VCaP (cell line): ENCODE measurements at regions not wholly inside any gene's neighbourhood (a gene's known extent, or its start where the extent isn't known, plus 50 kb on each side); places are given as distances from the start of the nearest gene placed in this dataset.

Experiments used
- H3K27ac ChIP-seq: fragments of 450-650 bp; 2 replicates; pipeline ENCODE4 v1.5.1; 2017
- TF ChIP-seq, protein P1 (sequence below): fragments of 450-650 bp; conservative IDR thresholded peaks from 2 replicates; pipeline ENCODE4 v1.5.1; 2017; ENCODE audit warnings: mild to moderate bottlenecking, moderate library complexity

DNA sequence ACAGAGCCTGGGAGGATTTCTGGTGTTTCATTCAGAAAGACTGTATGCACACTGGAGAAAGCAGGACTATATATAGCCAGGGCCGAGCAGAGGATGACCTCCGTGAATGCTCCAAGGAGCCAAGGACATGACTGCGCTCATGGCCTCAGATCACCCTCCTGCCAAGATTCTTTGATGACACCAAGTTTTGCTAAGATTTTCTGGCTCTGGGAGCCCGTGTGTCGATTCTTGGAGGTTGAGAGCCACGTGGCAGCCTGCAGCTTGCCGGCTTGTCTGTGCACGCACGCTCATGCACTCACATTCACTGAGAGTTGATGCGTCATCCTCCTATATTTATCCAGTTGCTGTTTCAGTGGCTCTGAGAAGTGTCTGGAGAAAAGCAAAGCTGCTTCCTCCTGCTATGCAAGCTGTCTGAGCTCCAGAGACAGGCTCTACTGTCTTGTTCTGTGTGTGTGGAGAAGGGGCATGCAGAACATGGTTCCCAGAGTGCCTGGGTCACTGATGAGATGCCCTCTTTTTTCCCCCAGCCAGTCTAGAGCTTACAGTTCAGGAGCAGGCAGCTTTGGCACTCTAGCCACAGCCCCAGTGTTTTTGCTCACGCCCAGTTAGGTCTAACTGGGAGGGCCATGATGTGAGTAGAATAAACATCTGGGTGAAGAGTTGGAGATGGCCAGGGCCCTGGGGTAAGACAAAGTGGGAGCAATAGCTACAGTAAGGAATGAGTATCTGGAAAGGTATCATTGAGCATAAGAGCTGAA lies 64.9 kb upstream of the SCOC start:
- H3K27ac ChIP-seq = no peak overlapping the region
- TF ChIP-seq, protein P1, sequence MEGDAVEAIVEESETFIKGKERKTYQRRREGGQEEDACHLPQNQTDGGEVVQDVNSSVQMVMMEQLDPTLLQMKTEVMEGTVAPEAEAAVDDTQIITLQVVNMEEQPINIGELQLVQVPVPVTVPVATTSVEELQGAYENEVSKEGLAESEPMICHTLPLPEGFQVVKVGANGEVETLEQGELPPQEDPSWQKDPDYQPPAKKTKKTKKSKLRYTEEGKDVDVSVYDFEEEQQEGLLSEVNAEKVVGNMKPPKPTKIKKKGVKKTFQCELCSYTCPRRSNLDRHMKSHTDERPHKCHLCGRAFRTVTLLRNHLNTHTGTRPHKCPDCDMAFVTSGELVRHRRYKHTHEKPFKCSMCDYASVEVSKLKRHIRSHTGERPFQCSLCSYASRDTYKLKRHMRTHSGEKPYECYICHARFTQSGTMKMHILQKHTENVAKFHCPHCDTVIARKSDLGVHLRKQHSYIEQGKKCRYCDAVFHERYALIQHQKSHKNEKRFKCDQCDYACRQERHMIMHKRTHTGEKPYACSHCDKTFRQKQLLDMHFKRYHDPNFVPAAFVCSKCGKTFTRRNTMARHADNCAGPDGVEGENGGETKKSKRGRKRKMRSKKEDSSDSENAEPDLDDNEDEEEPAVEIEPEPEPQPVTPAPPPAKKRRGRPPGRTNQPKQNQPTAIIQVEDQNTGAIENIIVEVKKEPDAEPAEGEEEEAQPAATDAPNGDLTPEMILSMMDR = no peak

DNA sequence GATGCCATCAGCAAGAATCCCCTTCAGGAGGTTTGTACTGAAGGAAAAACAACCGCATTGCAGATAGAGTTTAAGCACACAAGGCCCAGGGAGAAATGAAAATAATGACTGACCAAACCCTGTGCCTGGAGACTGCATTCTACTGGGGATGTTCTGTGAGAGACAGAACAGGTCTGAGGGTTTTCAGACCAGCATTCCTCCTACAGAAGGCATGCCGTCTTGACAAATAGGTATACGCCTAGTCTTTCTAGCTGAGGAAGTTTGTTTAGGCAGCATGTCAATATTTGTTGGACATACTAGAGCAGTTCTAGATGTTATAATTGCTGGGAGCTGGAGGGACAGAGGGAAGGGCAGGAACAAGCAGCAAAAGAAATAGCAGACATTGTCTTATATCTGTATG lies 68.4 kb upstream of the SCOC start:
- TF ChIP-seq, protein P1 = no peak
- peak overlapping the region; percentile 84 for H3K27ac ChIP-seq

DNA sequence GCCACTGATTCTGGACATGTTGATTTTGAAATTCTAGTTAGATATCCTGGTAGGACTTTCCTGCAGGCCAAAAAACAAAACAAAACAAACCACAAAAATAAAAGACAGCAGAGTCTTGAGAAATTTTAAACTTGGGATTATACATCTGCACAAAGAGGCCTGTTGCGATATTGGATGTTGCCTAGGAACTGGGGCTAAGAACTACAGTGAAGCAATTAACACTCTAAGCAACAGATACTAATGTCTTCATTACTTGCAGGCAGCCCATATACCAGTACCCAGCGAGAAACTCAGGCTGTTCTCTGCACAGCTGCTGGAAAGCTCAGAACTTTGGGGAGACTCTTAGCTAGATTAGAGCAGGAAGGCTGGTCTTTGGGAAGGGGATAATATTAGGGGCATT lies 69.1 kb upstream of the SCOC start:
- TF ChIP-seq, protein P1 = no peak
- peak overlapping the region; percentile 84 for H3K27ac ChIP-seq

DNA sequence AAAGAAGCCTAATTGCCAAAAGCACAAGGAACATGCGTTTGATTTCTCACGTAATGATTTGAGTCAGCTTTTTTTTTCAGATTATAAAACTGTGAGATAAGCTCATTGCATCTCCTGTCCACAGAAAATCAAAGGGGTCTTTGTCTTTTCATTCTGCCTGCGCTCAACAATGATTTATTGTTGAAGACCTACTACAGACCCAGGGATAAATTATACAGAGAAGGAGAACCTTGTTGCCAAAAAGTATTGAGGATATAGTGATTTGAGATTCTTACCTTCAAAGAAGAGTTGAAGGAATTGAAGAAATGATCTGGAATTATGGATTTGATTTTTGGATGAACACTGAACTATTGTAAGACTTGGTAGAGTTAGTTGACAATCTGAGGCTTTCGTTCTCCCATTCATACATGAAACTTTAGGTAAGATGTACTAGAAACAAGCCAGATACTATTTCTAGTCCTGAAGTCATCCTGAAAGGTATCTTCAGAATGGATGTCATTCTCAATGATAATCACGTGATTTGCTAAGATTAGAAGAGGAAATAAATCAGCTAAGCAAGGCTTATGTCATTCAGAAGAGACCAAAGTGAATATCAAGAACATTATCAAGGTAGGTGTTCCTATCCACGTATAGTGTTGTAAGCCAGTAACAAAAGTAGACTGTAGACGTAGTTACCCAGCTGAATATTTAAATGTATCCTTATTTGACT lies 71.1 kb upstream of the SCOC start:
- TF ChIP-seq, protein P1 = no peak
- no peak overlapping the region for H3K27ac ChIP-seq

DNA sequence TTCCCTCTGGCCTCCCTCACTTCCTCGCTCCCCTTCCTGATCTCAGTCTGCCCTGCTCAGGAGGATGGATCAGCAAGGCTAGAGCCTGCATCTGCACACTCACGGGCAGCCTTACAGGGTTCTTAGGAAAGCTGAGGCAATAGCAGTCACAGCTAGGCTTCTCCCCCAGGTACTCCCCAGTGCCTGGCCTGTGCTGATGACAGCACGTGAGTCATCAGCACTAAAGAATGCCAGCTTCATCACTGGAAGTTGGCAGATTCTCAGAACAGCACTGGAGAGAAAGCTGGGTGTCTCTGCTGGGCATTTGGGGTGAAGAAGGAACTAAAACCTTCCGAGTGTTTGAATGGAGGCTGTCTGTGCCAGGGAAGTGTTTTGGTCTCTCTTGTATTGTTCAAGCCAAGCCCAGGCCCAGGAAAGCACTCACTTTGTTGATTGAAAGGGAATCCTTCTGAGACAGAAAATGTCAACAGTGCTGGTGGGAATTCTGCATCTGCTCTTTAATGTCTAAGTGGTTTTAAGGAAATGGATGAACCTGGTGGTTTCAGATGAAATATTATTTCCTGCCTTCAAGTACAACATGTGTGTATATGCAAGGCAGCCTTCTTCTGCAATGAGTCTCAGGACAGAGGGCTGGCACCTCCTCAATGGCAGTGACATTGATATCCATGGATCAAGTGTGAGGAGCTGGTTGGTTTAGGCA lies 73.0 kb upstream of the SCOC start:
- TF ChIP-seq, protein P1 = no peak
- no peak overlapping the region for H3K27ac ChIP-seq

DNA sequence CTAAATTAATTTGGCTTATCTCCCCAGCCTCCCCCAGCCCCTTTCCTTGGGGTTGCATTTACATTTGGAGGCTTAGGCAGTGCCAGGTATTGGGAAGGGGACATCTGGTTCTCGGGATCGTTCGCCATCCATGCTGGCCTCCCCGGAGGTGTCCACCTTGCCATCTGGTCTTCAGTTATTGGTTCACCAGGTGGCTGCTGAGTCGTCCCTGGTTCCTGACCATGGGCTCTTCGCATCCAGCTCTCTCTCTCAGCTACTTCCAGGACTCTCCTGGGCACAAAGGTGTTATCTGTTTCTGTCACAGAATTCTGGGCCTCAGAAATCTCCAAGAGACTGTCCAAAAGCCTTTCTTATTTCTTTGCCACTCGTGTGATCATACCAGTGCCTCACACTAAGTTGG lies 75.4 kb upstream of the SCOC start:
- TF ChIP-seq, protein P1 = no peak
- H3K27ac ChIP-seq = no peak overlapping the region

DNA sequence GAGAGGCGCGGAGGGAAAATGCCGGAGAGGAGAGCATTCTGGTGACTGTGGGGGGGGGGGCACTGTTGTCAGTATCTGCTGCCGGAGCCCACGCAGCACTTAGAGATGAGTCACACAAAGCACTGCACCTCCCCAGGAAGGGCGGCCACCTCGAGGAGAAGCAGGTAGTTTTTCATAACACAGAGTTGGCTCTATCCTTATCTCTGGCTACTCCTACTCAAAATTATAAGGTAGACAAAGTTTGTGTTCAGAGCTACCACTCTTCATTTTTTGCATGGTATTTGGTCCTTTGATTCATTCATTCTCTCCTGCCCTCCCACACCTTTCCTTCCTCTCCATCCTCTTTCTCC lies 76.2 kb upstream of the SCOC start:
- peak overlapping the region; percentile 57 for H3K27ac ChIP-seq
- TF ChIP-seq, protein P1 = no peak
